ENCODE measurements at regions not wholly inside any gene's neighbourhood (a gene's known extent, or its start where the extent isn't known, plus 50 kb on each side); places are given as distances from the start of the nearest gene placed in this dataset.

- H3K4me1 ChIP-seq (ENCODE audit: control insufficient read depth in 1 of 2, insufficient read depth in 2 of 2, low read length in 2 of 2): no peaks in the 10 kb centered on the region
- H3K9me2 ChIP-seq (ENCODE audit: insufficient read depth): no peaks in the 10 kb centered on the region
- TF ChIP-seq MAX (IDR thresholded peaks at IDR 0.05): no peak
- TF ChIP-seq POLR2AphosphoS5 (IDR thresholded peaks at IDR 0.05; ENCODE audit: low read depth, low read length): no peak
- no peak for TF ChIP-seq SRF (IDR thresholded peaks at IDR 0.05; ENCODE audit: low read depth)
- no peak for TF ChIP-seq CBX3 (IDR thresholded peaks at IDR 0.05; ENCODE audit: low read depth)
- no peak for TF ChIP-seq SIN3A (IDR thresholded peaks at IDR 0.05; ENCODE audit: low read depth)
- ChIA-PET CTCF (no interaction called here), POLR2A (no interaction called here), RAD21 (ENCODE audit: low non-redundant PET in 1 of 2, low total read pairs in 2 of 2, uncharacterized antibody in 2 of 2, unreplicated experiment in 2 of 2) (no interaction called here)
- no peaks in the 10 kb centered on the region for H3K36me3 ChIP-seq (ENCODE audit: control insufficient read depth in 1 of 2, insufficient read depth in 2 of 2, low read length in 2 of 2)
- H3K79me2 ChIP-seq (ENCODE audit: insufficient read depth, low read length): no peaks in the 10 kb centered on the region
- no TSS peak for BruUV-seq (replicated peaks)
- no peak overlapping the region for H3K4me2 ChIP-seq (ENCODE audit: low read length)
- DNase-seq (ENCODE audit: low read depth, low spot score) (no peak), ATAC-seq (no peak)
- H3K9ac ChIP-seq (ENCODE audit: low read length): no peak overlapping the region
- no peaks in the 10 kb centered on the region for H3K27me3 ChIP-seq (ENCODE audit: insufficient read depth, low read length)
- intact Hi-C loops (cut with micrococcal nuclease): no loop called here
- no peaks in the 10 kb centered on the region for H3K9me3 ChIP-seq (ENCODE audit: control insufficient read depth in 1 of 2, insufficient read depth in 1 of 2, low read depth in 1 of 2, low read length in 2 of 2)
- no peak overlapping the region for H3K27ac ChIP-seq (ENCODE audit: low read depth, low read length)
- no peak overlapping the region for H3K4me3 ChIP-seq (replicated peaks in 1 of 2; ENCODE audit: low read depth in 1 of 2, low read length in 2 of 2)
- no peaks in the 10 kb centered on the region for H4K20me1 ChIP-seq (ENCODE audit: insufficient read depth)
- H2AFZ ChIP-seq (ENCODE audit: low read depth, low read length, poor library complexity, severe bottlenecking): no peak overlapping the region
Observed at GRCh38 chr2:106653465-106653864, 166.3 kb downstream of the CD8B2 start.

- Histone ChIP-seq H3K4me2 (ENCODE audit: low read length) (no peak overlapping the region), H4K20me1 (ENCODE audit: insufficient read depth) (no peaks in the 10 kb centered on the region), H3K36me3 (ENCODE audit: control insufficient read depth in 1 of 2, insufficient read depth in 2 of 2, low read length in 2 of 2) (no peaks in the 10 kb centered on the region), H3K79me2 (ENCODE audit: insufficient read depth, low read length) (no peaks in the 10 kb centered on the region), H2AFZ (ENCODE audit: low read depth, low read length, poor library complexity, severe bottlenecking) (no peak overlapping the region), H3K27me3 (ENCODE audit: insufficient read depth, low read length) (no peaks in the 10 kb centered on the region), H3K4me3 (replicated peaks in 1 of 2; ENCODE audit: low read depth in 1 of 2, low read length in 2 of 2) (no peak overlapping the region), H3K9ac (ENCODE audit: low read length) (no peak overlapping the region), H3K4me1 (ENCODE audit: control insufficient read depth in 1 of 2, insufficient read depth in 2 of 2, low read length in 2 of 2) (no peaks in the 10 kb centered on the region), H3K27ac (ENCODE audit: low read depth, low read length) (no peak overlapping the region), H3K9me3 (ENCODE audit: control insufficient read depth in 1 of 2, insufficient read depth in 1 of 2, low read depth in 1 of 2, low read length in 2 of 2) (no peaks in the 10 kb centered on the region), H3K9me2 (ENCODE audit: insufficient read depth) (no peaks in the 10 kb centered on the region)
- no TSS peak for BruUV-seq (replicated peaks)
- CTCF ChIA-PET: no interaction called here
- RAD21 ChIA-PET (ENCODE audit: low non-redundant PET in 1 of 2, low total read pairs in 2 of 2, uncharacterized antibody in 2 of 2, unreplicated experiment in 2 of 2): no interaction called here
- intact Hi-C loops (cut with micrococcal nuclease): no loop called here
- ATAC-seq: no peak
- POLR2A ChIA-PET: no interaction called here
- no peak for DNase-seq (ENCODE audit: low read depth, low spot score)
- TF ChIP-seq POLR2A (IDR thresholded peaks at IDR 0.05; ENCODE audit: borderline replicate concordance, extremely low read depth, insufficient read depth, insufficient read length): no peak
- TF ChIP-seq SIN3A (IDR thresholded peaks at IDR 0.05; ENCODE audit: low read depth): no peak
- TF ChIP-seq MAX (IDR thresholded peaks at IDR 0.05): no peak
- no peak for TF ChIP-seq ZFX (IDR thresholded peaks at IDR 0.05)
- no peak for TF ChIP-seq JUND (IDR thresholded peaks at IDR 0.05)
- TF ChIP-seq ZBTB33 (IDR thresholded peaks at IDR 0.05; ENCODE audit: extremely low read depth, insufficient replicate concordance, low read length): no peak
- no peak for TF ChIP-seq ATF3 (IDR thresholded peaks at IDR 0.05)
- no peak for TF ChIP-seq RAD21 (IDR thresholded peaks at IDR 0.05; ENCODE audit: low read depth)
- no peak for TF ChIP-seq YY1 (IDR thresholded peaks at IDR 0.05; ENCODE audit: extremely low read depth, insufficient replicate concordance, low read depth, low read length)
- TF ChIP-seq CEBPB (IDR thresholded peaks at IDR 0.05; ENCODE audit: low read depth): no peak
- TF ChIP-seq SP1 (IDR thresholded peaks at IDR 0.05; ENCODE audit: low read depth): no peak
- no peak for TF ChIP-seq TCF7L2 (IDR thresholded peaks at IDR 0.05; ENCODE audit: borderline replicate concordance, extremely low read depth, insufficient read depth, insufficient read length)
- no peak for TF ChIP-seq REST (IDR thresholded peaks at IDR 0.05; ENCODE audit: low read depth)
- TF ChIP-seq EZH2 (IDR thresholded peaks at IDR 0.05): no peak
Observed at GRCh38 chr2:106658616-106659015, 171.5 kb downstream of the CD8B2 start.

Data from HCT116 (cell line).